ENCODE measurements at regions not wholly inside any gene's neighbourhood (a gene's known extent, or its start where the extent isn't known, plus 50 kb on each side); places are given as distances from the start of the nearest gene placed in this dataset.

- DNase-seq = no peak
These were observed 104.6 kb upstream of the BOD1 start for GRCh38 chr5:173720953-173721600.

- no peak for DNase-seq
These were observed 105.3 kb upstream of the BOD1 start for GRCh38 chr5:173721601-173722232.

- no peak for DNase-seq
These were observed 110.6 kb upstream of the BOD1 start for GRCh38 chr5:173726846-173727557.

GRCh38 chr5:173727839-173728778 is 111.7 kb upstream of the BOD1 start:
- DNase-seq = no peak

- DNase-seq = no peak
These were observed 112.8 kb upstream of the BOD1 start for GRCh38 chr5:173729079-173729765.

GRCh38 chr5:173730632-173731298 is 114.3 kb upstream of the BOD1 start:
- no peak for DNase-seq

GRCh38 chr5:173733021-173733420 is 116.6 kb upstream of the BOD1 start:
- no peak for DNase-seq

- no peak for DNase-seq
These were observed 117.0 kb upstream of the BOD1 start for GRCh38 chr5:173733425-173733824.

GRCh38 chr5:173733831-173734501 is 117.5 kb upstream of the BOD1 start:
- no peak for DNase-seq

- no peak for DNase-seq
These were observed 118.3 kb upstream of the BOD1 start for GRCh38 chr5:173734716-173735115.

GRCh38 chr5:173735184-173735583 is 118.7 kb upstream of the BOD1 start:
- no peak for DNase-seq

- DNase-seq = no peak
These were observed 119.2 kb upstream of the BOD1 start for GRCh38 chr5:173735691-173736090.

- no peak for DNase-seq
These were observed 119.9 kb upstream of the BOD1 start for GRCh38 chr5:173736374-173736773.

- no peak for DNase-seq
These were observed 120.5 kb upstream of the BOD1 start for GRCh38 chr5:173736923-173737412.

GRCh38 chr5:173739741-173740140 is 123.3 kb upstream of the BOD1 start:
- no peak for DNase-seq

- DNase-seq = no peak
These were observed 124.0 kb upstream of the BOD1 start for GRCh38 chr5:173740400-173740799.

GRCh38 chr5:173741087-173741486 is 124.6 kb upstream of the BOD1 start:
- DNase-seq = no peak

GRCh38 chr5:173741729-173742431 is 125.4 kb upstream of the BOD1 start:
- DNase-seq = no peak

- no peak for DNase-seq
These were observed 126.0 kb upstream of the BOD1 start for GRCh38 chr5:173742432-173742816.

- no peak for DNase-seq
These were observed 127.3 kb upstream of the BOD1 start for GRCh38 chr5:173743641-173744343.
